HEK293 (cell line): ENCODE measurements at regions not wholly inside any gene's neighbourhood (a gene's known extent, or its start where the extent isn't known, plus 50 kb on each side); places are given as distances from the start of the nearest gene placed in this dataset.

ENCODE experiments used
- GFI1B ChIP-seq: fragments of 450-650 bp; formaldehyde crosslinking; IDR thresholded peaks from 2 replicates; pipeline ENCODE4 v1.5.1; 2016; ENCODE audit warnings: missing biosample characterization, missing genetic modification characterization
- GLIS2 ChIP-seq: fragments of 450-650 bp; formaldehyde crosslinking; IDR thresholded peaks from 2 replicates; pipeline ENCODE4 v1.5.1; 2016; ENCODE audit warnings: missing biosample characterization, missing genetic modification characterization
- MEIS1 ChIP-seq: sonication (generic); formaldehyde crosslinking; IDR thresholded peaks from 2 replicates; pipeline ENCODE4 v1.8.1; 2022; ENCODE audit warnings: missing genetic modification reagents, mild to moderate bottlenecking, borderline replicate concordance
- ZBTB21 ChIP-seq: fragments of 450-650 bp; formaldehyde crosslinking; IDR thresholded peaks from 2 replicates; pipeline ENCODE4 v1.5.1; 2017; ENCODE audit warnings: missing biosample characterization, missing genetic modification characterization
- ZNF16 ChIP-seq: fragments of 450-650 bp; formaldehyde crosslinking; IDR thresholded peaks from 2 replicates; pipeline ENCODE4 v1.5.1; 2016; ENCODE audit warnings: low read depth, missing biosample characterization, missing genetic modification characterization
- ZNF184 ChIP-seq: fragments of 450-650 bp; IDR thresholded peaks from 2 replicates; pipeline ENCODE4 v1.5.1; 2018; ENCODE audit warnings: missing biosample characterization, mild to moderate bottlenecking, missing genetic modification characterization
- ZNF24 ChIP-seq: fragments of 450-650 bp; formaldehyde crosslinking; IDR thresholded peaks from 2 replicates; pipeline ENCODE4 v1.5.1; 2016; ENCODE audit warnings: missing biosample characterization, missing genetic modification characterization
- TF ChIP-seq, protein P1 (sequence below): fragments of 450-650 bp; IDR thresholded peaks from 2 replicates; pipeline ENCODE4 v1.5.1; 2018; ENCODE audit warnings: missing biosample characterization, missing genetic modification characterization
- TF ChIP-seq, protein P2 (sequence below): fragments of 450-650 bp; formaldehyde crosslinking; IDR thresholded peaks from 2 replicates; pipeline ENCODE4 v1.5.1; 2016; ENCODE audit warnings: missing biosample characterization, missing genetic modification characterization
- TF ChIP-seq, protein P3 (sequence below): fragments of 450-650 bp; formaldehyde crosslinking; IDR thresholded peaks from 2 replicates; pipeline ENCODE4 v1.5.1; 2016; ENCODE audit warnings: missing biosample characterization, missing genetic modification characterization, low read depth

DNA sequence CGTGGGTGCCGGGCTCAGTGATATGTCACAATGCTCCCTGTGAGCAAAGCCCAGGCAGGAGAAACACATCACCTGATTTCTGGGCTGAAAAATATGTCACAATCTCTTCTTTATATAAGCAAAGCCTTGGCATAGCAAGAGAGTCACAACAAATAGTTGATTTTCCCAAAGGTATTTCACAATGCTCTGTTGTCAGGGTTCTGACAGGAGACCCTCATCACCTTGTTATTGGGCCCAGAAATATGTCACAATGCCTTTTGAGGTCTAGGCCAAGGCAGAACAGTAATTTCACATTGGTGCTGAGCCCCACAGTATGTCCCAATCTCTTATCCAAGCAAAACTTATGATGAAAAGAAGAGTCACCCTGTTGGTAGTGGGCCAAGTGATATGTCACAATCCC, 125.7 kb downstream of the ZNF675 start:
- TF ChIP-seq GFI1B (tag by site-specific recombination) (no peak), ZBTB21 (tag by site-specific recombination) (no peak), ZNF16 (tag by site-specific recombination) (no peak), ZNF24 (tag by site-specific recombination) (no peak), MEIS1 (no peak), ZNF184 (tag by site-specific recombination) (no peak), GLIS2 (tag by site-specific recombination) (no peak)
- TF ChIP-seq, protein P1, sequence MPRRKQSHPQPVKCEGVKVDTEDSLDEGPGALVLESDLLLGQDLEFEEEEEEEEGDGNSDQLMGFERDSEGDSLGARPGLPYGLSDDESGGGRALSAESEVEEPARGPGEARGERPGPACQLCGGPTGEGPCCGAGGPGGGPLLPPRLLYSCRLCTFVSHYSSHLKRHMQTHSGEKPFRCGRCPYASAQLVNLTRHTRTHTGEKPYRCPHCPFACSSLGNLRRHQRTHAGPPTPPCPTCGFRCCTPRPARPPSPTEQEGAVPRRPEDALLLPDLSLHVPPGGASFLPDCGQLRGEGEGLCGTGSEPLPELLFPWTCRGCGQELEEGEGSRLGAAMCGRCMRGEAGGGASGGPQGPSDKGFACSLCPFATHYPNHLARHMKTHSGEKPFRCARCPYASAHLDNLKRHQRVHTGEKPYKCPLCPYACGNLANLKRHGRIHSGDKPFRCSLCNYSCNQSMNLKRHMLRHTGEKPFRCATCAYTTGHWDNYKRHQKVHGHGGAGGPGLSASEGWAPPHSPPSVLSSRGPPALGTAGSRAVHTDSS = no peak
- TF ChIP-seq, protein P2, sequence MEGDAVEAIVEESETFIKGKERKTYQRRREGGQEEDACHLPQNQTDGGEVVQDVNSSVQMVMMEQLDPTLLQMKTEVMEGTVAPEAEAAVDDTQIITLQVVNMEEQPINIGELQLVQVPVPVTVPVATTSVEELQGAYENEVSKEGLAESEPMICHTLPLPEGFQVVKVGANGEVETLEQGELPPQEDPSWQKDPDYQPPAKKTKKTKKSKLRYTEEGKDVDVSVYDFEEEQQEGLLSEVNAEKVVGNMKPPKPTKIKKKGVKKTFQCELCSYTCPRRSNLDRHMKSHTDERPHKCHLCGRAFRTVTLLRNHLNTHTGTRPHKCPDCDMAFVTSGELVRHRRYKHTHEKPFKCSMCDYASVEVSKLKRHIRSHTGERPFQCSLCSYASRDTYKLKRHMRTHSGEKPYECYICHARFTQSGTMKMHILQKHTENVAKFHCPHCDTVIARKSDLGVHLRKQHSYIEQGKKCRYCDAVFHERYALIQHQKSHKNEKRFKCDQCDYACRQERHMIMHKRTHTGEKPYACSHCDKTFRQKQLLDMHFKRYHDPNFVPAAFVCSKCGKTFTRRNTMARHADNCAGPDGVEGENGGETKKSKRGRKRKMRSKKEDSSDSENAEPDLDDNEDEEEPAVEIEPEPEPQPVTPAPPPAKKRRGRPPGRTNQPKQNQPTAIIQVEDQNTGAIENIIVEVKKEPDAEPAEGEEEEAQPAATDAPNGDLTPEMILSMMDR = no peak
- TF ChIP-seq, protein P3, sequence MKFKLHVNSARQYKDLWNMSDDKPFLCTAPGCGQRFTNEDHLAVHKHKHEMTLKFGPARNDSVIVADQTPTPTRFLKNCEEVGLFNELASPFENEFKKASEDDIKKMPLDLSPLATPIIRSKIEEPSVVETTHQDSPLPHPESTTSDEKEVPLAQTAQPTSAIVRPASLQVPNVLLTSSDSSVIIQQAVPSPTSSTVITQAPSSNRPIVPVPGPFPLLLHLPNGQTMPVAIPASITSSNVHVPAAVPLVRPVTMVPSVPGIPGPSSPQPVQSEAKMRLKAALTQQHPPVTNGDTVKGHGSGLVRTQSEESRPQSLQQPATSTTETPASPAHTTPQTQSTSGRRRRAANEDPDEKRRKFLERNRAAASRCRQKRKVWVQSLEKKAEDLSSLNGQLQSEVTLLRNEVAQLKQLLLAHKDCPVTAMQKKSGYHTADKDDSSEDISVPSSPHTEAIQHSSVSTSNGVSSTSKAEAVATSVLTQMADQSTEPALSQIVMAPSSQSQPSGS (tag by site-specific recombination) = no peak
